ENCODE measurements at regions not wholly inside any gene's neighbourhood (a gene's known extent, or its start where the extent isn't known, plus 50 kb on each side); places are given as distances from the start of the nearest gene placed in this dataset.

DNA sequence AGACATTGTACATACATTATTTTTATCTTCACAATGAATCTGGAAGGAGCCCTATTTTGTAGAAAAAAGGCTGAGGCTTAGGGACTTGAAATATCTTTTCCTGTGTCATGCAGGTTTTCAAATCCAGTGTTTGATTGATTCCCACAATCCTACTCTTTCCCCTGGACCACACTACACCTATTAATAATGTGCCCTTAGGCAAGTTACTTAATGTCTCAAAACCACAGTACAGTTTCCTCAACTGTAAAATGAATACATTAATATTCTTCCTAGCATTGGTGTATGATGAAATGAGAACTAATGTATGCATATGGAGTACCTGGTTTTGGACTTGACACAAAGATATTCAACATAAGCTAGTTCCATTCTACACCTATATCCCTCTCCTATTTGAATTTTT is 313.3 kb upstream of the SP8 start:
- TF ChIP-seq, protein P1, sequence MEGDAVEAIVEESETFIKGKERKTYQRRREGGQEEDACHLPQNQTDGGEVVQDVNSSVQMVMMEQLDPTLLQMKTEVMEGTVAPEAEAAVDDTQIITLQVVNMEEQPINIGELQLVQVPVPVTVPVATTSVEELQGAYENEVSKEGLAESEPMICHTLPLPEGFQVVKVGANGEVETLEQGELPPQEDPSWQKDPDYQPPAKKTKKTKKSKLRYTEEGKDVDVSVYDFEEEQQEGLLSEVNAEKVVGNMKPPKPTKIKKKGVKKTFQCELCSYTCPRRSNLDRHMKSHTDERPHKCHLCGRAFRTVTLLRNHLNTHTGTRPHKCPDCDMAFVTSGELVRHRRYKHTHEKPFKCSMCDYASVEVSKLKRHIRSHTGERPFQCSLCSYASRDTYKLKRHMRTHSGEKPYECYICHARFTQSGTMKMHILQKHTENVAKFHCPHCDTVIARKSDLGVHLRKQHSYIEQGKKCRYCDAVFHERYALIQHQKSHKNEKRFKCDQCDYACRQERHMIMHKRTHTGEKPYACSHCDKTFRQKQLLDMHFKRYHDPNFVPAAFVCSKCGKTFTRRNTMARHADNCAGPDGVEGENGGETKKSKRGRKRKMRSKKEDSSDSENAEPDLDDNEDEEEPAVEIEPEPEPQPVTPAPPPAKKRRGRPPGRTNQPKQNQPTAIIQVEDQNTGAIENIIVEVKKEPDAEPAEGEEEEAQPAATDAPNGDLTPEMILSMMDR (IDR thresholded peaks at IDR 0.05), result no peak
- TF ChIP-seq POLR2A (IDR thresholded peaks at IDR 0.05), result no peak
- TF ChIP-seq POLR2AphosphoS5 (IDR thresholded peaks at IDR 0.05), result no peak
